ENCODE measurements at regions not wholly inside any gene's neighbourhood (a gene's known extent, or its start where the extent isn't known, plus 50 kb on each side); places are given as distances from the start of the nearest gene placed in this dataset.

DNA sequence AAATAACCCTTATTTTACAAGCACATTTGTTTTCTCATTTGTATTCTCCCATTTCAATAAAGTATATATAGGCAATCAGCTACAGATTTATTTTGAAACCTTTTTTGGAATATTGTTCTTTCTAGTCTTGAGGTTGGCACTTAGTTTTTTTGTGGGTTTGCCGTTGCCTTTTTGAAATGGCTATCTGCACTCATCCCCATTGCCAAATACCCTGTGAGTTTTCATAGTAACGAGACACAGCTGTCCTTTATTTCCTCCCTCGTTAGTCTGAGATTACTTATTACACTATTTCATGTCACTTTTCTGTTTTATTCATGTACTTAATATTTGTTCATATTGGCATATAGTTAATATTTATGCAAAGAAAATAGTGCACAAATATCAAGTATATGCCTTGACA lies 1104.0 kb downstream of the SLC6A15 start:
- POLR2A ChIA-PET, result no interaction called here
- Mint-ChIP-seq H3K36me3 (ENCODE audit: low read depth) (no peaks in the 10 kb centered on the region), H3K4me3 (no peak overlapping the region), H3K4me1 (no peaks in the 10 kb centered on the region), H3K27ac (no peak overlapping the region), H3K9me3 (no peaks in the 10 kb centered on the region), H3K27me3 (no peaks in the 10 kb centered on the region)
- CTCF ChIA-PET, result no interaction called here
- TF ChIP-seq, protein P1, sequence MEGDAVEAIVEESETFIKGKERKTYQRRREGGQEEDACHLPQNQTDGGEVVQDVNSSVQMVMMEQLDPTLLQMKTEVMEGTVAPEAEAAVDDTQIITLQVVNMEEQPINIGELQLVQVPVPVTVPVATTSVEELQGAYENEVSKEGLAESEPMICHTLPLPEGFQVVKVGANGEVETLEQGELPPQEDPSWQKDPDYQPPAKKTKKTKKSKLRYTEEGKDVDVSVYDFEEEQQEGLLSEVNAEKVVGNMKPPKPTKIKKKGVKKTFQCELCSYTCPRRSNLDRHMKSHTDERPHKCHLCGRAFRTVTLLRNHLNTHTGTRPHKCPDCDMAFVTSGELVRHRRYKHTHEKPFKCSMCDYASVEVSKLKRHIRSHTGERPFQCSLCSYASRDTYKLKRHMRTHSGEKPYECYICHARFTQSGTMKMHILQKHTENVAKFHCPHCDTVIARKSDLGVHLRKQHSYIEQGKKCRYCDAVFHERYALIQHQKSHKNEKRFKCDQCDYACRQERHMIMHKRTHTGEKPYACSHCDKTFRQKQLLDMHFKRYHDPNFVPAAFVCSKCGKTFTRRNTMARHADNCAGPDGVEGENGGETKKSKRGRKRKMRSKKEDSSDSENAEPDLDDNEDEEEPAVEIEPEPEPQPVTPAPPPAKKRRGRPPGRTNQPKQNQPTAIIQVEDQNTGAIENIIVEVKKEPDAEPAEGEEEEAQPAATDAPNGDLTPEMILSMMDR (IDR thresholded peaks at IDR 0.05), result no peak
- ATAC-seq (ENCODE audit: low read depth), result no peak
- no peak for DNase-seq
- intact Hi-C loops (cut with micrococcal nuclease), result no loop called here

DNA sequence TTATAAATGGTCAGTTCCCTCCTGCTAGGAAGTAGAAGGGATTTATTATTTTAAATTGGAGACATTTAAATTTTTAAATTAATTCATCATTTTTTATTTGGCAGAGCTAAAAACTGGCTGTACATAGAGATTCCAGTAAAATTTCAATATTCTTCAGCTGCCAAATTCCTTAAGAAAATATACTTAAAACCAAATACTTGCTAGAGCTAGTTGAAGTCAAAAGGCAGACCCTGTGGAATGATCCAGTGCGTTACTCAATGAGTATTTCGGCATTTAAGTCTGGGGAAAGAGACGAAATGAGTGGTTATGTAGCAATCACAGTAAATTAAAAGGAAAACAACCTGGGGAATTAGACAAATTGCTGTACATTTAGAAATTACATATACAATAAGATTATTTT lies 1104.7 kb downstream of the SLC6A15 start:
- CTCF ChIA-PET, result no interaction called here
- TF ChIP-seq, protein P1 (IDR thresholded peaks at IDR 0.05), result no peak
- no peak for ATAC-seq (ENCODE audit: low read depth)
- Mint-ChIP-seq H3K36me3 (ENCODE audit: low read depth) (no peaks in the 10 kb centered on the region), H3K4me1 (no peaks in the 10 kb centered on the region), H3K27me3 (no peaks in the 10 kb centered on the region), H3K9me3 (no peaks in the 10 kb centered on the region), H3K4me3 (no peak overlapping the region), H3K27ac (no peak overlapping the region)
- POLR2A ChIA-PET, result no interaction called here
- intact Hi-C loops (cut with micrococcal nuclease), result no loop called here
- no peak for DNase-seq

DNA sequence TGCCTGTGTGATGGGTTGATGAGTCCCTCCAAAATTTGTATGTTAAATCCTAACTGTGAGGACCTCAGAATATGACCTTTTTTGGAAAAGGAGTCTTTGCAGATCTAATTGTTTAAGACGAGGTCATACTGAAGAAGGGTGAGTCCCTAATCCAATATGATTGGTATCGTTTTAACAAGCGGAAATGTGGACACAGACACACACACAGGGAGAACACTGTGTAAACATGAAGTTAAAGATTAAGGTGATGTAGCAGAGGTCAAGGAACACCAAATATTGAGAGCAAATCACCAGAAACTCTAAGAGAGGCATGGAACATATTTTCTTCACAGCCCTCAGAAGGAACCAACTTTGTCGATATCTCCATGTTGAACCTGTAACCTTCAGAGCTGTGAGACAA lies 1106.7 kb downstream of the SLC6A15 start:
- Mint-ChIP-seq H3K4me1 (no peaks in the 10 kb centered on the region), H3K36me3 (ENCODE audit: low read depth) (no peaks in the 10 kb centered on the region), H3K9me3 (no peaks in the 10 kb centered on the region), H3K4me3 (no peak overlapping the region), H3K27me3 (no peaks in the 10 kb centered on the region), H3K27ac (no peak overlapping the region)
- POLR2A ChIA-PET, result no interaction called here
- CTCF ChIA-PET, result no interaction called here
- TF ChIP-seq, protein P1 (IDR thresholded peaks at IDR 0.05), result no peak
- intact Hi-C loops (cut with micrococcal nuclease), result no loop called here
- ATAC-seq (ENCODE audit: low read depth) (no peak), DNase-seq (no peak)

DNA sequence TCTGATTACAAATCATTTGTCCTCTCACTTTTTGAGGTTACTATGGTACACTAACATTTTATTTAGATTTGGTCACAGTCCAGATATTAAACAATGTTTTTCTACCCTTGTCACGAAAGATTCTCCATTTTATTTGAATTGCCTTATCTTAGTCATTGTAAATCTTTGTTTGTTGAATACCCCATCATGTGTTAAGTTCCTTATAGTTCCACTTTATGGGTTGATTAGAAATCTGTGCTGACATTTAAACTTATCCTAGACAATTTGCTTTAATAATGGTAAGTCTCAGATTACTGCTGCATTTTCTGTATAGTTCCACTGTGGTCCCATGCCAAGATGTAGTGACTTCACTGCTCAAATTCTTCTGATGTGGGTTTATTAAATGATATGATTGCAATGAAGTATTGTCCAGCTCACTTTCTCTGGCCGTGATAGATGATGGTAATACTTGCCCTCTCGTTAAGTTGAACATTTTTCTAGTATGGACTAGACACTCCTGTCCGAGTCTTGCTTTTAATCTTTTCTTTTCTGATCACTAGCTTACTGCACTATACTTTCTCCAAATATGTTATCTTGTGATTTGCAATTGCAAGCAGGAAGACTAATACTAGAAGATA lies 1107.3 kb downstream of the SLC6A15 start:
- CTCF ChIA-PET, result no interaction called here

DNA sequence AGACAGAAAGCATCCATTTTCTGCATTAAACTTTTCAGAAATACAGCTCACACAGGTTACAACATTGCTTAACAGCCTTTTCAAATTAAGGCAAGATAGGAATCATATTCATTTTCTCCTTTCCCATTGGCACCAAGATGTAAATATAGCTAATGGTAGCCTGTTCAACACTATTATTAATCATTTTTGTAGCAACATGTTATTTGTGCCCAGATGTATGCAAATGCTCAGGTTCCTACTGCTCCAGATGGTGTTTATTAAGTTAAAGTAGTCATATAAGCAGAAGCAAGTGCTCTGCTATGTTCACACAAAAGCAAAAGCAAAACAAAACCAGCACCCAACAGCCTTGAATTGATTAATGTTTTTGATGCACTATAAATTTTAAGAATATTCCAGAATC lies 1110.6 kb downstream of the SLC6A15 start:
- no peak for DNase-seq
- Mint-ChIP-seq H3K4me3 (no peak overlapping the region), H3K36me3 (ENCODE audit: low read depth) (no peaks in the 10 kb centered on the region), H3K4me1 (no peaks in the 10 kb centered on the region), H3K27me3 (no peaks in the 10 kb centered on the region), H3K27ac (no peak overlapping the region), H3K9me3 (no peaks in the 10 kb centered on the region)
- POLR2A ChIA-PET, result no interaction called here
- CTCF ChIA-PET, result no interaction called here
- TF ChIP-seq, protein P1 (IDR thresholded peaks at IDR 0.05), result no peak
- ATAC-seq (ENCODE audit: low read depth), result no peak
- intact Hi-C loops (cut with micrococcal nuclease), result no loop called here

More for the DNA sequence above, 1107.3 kb downstream of the SLC6A15 start:
- Mint-ChIP-seq H3K4me3 (no peak overlapping the region), H3K27ac (no peak overlapping the region), H3K4me1 (no peaks in the 10 kb centered on the region), H3K36me3 (ENCODE audit: low read depth) (no peaks in the 10 kb centered on the region), H3K9me3 (no peaks in the 10 kb centered on the region), H3K27me3 (no peaks in the 10 kb centered on the region)
- TF ChIP-seq, protein P1 (IDR thresholded peaks at IDR 0.05), result no peak
- DNase-seq, result no peak
- intact Hi-C loops (cut with micrococcal nuclease), result no loop called here
- no peak for ATAC-seq (ENCODE audit: low read depth)
- POLR2A ChIA-PET, result no interaction called here

Measured in activated B cell treated with CpG ODN at 0.5 μM for 24 hours (primary cell).